ENCODE measurements at regions not wholly inside any gene's neighbourhood (a gene's known extent, or its start where the extent isn't known, plus 50 kb on each side); places are given as distances from the start of the nearest gene placed in this dataset.

GRCh38 chr12:94749890-94750289 lies 99.5 kb upstream of the TMCC3 start:
- no peak for DNase-seq (ENCODE audit: low spot score)

GRCh38 chr12:94749455-94749854 lies 99.1 kb upstream of the TMCC3 start:
- no peak for DNase-seq (ENCODE audit: low spot score)

DNA sequence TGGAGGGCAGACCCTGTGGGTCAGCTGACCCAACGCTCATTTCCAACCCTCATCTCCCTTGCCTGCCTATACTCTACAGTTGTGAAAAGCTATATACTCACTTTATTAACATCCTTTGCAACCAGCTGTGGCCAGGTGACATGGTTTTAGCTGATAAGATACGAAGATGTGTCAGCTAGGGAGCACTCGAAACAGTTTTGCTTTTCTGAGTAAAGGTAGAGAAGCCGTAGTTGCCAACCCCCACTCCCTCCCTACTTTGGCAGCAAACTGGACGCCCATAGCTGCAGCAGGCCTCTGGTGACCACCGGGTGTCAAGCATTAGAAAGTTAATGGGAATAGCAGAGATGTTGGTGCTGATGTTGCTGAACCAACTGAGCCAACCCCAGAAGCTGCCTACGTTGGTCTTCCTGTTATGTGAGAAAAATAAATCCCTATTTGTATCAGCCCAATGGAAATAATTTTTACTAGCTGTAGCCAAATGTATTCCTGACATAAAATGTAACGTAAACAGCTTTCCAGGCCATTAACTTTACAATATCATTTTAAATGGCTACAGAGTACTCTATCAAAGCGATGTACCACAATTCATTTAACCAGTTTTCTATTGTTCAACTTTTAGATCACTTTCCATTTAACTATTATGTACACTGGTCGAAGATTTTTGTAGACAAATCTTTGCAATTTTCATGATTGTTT lies 98.5 kb upstream of the TMCC3 start:
- DNase-seq (ENCODE audit: low spot score), result no peak

DNA sequence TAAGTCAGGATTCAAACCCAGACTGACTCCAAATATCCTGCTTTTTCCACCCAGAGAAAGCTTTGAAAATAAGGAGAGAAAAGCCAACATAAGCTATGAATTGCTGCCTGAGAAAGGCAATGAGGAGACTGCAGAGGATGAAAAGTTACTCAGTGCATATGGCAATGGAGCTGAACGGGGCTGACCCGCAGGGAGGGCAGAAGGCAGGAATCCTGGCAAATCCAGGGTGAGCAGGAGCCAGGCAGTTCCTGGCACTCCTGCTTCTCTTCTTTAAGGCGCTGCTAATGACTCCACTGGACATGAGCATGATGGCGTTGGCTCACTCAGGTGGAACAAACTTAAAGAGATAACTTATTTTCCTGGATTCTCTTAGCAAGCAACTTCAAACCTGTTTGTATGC lies 95.2 kb upstream of the TMCC3 start:
- DNase-seq (ENCODE audit: low spot score), result no peak

- no peak for DNase-seq (ENCODE audit: low spot score)
These were observed 92.8 kb upstream of the TMCC3 start for GRCh38 chr12:94743174-94743573.

GRCh38 chr12:94740601-94741362 lies 90.4 kb upstream of the TMCC3 start:
- DNase-seq (ENCODE audit: low spot score), result no peak

DNA sequence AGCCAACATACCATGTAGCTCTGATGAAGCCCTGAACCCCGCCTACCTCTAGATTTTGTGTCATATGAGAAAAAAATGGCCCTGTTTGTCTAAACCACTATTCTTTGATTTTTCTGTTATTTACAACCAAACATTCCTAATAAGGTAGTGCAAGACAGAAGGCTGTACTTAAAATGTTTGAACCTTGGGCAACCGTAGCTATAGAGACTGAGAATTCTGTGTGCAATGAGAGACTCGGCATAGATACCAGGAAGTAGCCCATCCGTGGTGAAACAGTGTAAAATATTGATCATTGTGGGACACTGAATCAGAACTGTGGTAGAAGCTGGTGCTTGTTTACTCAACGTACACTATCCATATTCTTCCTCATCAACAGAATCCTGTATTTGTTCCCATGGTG lies 86.5 kb upstream of the TMCC3 start:
- no peak for DNase-seq (ENCODE audit: low spot score)

DNA sequence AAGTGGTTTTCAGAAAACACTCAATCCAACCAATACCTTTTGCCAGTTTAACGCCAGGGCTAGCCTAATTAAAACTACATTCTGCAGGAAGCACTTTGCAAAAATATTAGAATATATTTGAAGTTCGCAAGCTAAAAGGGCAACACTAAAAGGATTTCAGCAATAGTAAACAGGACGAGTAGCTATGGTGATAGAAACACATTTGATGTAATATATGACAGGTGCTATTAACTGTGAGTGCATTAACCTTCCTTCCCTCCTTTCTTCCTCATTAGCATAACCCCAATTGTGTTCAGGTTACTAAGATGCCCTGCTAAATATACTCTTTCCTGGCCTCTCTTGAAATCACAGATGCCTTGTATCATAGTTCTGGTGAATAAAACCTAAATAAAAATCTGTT lies 85.6 kb upstream of the TMCC3 start:
- DNase-seq (ENCODE audit: low spot score), result no peak

GRCh38 chr12:94733727-94734126 lies 83.4 kb upstream of the TMCC3 start:
- no peak for DNase-seq (ENCODE audit: low spot score)

GRCh38 chr12:94732367-94732990 lies 82.1 kb upstream of the TMCC3 start:
- DNase-seq (ENCODE audit: low spot score), result no peak

DNA sequence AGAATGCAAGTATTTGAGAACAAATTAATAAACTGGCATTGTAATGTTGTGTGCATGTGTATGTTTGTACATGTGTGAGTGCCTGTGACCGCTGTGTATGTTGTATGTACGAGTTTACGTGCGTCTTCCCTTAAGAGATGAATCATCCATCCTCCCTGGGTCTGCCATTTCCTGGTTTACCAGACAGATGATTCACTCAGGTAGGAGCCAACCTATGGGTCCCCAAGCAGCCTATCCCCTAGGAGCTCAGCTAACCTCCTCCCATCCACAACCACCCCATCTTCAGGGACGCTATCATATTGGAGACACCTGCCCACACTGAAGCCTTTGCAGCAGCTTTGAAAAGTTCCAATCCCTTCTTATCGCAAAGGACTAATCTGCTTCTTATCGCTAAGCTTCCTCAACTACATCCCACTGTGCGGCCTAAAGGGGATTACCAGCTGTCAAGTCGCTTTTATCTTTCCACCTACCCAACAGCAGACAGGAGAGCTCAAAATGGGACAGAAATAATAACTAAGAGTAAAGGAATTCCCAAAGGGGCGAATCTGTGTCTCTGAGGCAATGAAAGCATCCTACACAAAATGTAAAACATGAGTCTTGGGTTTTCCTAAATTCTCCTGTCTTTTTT lies 81.5 kb upstream of the TMCC3 start:
- no peak for DNase-seq (ENCODE audit: low spot score)

GRCh38 chr12:94730847-94731246 lies 80.5 kb upstream of the TMCC3 start:
- no peak for DNase-seq (ENCODE audit: low spot score)

DNA sequence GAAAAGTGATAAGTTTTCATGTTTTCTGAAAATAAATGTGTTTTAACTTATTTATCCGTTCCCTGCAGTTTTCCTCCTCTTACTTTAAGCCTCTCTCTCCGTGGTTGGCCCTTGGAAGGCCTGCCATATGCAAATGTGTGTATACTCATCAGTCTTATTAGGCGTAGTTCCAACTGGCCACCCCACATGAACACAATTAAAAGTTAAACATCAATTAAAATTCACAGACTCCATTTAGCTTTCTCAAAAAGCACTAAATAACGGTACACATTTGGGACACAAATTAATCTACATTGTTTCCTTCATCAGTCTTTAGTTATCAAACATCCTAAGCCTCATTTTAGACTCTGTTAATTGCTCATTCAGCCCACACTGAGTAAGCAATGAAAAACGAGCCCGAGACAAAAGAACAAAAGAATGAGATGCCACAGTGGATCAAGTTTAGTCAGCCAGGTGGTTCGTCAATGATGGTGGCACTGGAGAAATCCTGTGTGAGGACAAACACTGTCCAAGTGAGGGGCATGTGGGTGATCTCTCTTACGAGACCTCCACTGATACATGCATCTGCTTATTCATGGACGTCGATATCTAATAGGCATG lies 76.0 kb upstream of the TMCC3 start:
- DNase-seq (ENCODE audit: low spot score), result no peak

- peak; percentile 59 for DNase-seq (ENCODE audit: low spot score)
These were observed 75.2 kb upstream of the TMCC3 start for GRCh38 chr12:94725375-94726168.

DNA sequence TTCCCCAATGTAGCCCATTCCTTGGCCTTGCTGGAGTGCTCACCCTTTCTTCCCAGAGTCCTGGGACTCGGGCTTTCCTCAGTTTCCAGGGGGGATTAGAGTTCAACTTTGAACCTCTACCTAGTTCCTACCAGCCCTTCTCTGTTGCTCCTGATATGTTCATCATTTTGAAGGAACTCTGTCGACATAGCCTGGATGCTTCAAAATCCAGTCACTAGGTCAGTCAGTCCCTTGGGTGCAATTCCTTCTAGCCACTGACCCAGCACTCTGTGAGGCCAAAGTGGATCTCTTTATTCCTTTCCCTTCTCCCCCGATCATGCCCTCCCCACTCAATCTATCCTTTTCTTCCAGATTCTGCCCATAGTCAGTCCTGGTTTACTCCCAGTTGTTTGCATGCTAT lies 72.3 kb upstream of the TMCC3 start:
- DNase-seq (ENCODE audit: low spot score), result no peak

GRCh38 chr12:94721173-94721572 lies 70.8 kb upstream of the TMCC3 start:
- DNase-seq (ENCODE audit: low spot score), result no peak

GRCh38 chr12:94718114-94718513 lies 67.8 kb upstream of the TMCC3 start:
- DNase-seq (ENCODE audit: low spot score), result no peak

- no peak for DNase-seq (ENCODE audit: low spot score)
These were observed 67.3 kb upstream of the TMCC3 start for GRCh38 chr12:94717656-94718055.

DNA sequence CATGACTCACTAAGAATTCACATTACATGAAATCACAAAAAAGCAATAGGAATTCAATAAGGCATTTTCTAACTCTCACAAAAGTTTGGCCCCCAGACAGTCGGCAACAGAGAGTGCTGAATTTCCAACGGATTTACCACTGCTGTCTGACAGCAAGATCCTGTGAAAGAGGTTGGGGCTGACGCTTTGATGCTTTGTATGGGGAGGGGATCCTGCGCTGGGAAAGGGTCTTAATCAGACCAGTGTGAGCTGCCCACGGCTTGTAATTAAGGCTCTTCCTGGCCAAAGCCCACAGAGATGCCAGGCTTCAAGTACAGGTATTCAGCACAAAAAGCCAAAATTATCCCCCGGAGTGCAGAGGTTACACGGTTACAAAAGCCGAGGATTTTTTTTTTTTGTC lies 66.8 kb upstream of the TMCC3 start:
- no peak for DNase-seq (ENCODE audit: low spot score)

GRCh38 chr12:94716339-94716738 lies 66.0 kb upstream of the TMCC3 start:
- DNase-seq (ENCODE audit: low spot score), result no peak

DNA sequence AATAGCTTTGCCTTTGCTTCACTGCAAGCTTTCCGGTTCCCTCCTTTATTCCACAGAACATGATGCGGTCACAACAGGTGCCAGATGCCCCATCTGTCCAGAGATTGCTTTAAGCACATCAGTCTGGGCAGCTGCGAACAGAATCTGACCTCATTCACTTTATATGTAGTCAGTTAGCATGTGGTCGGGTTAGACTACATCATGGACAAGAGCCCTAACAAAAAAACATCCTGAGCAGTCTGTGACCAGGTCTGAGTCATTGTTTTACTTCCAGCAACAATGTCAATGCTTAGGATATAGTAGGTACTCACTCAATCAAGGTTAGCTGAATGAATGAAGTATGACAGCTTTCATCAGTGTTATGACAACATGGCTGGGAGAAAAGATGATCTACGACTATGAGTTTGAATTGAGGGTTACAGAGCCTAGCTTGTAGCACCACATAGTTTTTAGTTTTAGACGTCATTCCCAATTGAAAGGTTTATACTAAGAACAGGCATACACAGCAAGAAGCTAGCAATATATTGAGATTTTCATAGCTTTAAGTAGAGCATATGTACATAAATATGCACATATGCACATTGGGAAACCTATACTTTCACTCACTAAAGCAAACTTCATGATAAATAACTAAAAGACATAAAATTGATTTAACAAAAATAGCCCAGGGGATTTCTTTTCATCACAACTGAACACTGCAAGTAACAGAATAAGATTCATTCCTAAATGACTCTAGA lies 64.2 kb upstream of the TMCC3 start:
- no peak for DNase-seq (ENCODE audit: low spot score)

All from LoVo (cell line).